ENCODE measurements at regions not wholly inside any gene's neighbourhood (a gene's known extent, or its start where the extent isn't known, plus 50 kb on each side); places are given as distances from the start of the nearest gene placed in this dataset.

GRCh38 chr9:107193251-107193650 lies 89.8 kb upstream of the RAD23B start:
- in situ Hi-C loops (cut with MboI; ENCODE audit: low sequenced_read_pairs) = no loop called here
- WGBS, 2 experiments (ENCODE audit: extremely low coverage in 2 of 2, insufficient read length in 1 of 2) = no CpG with 5 or more reads among the region's 3 CpGs
- Histone ChIP-seq H3K9me3 (ENCODE audit: control insufficient read depth, insufficient read depth, low read length) (no peaks in the 10 kb centered on the region), H2AK5ac (ENCODE audit: low read depth, low read length) (no peak overlapping the region), H4K8ac (ENCODE audit: low read depth in 2 of 2, low read length in 2 of 2) (no peak overlapping the region), H3K36me3 (ENCODE audit: control insufficient read depth, insufficient read depth, low read length) (no peaks in the 10 kb centered on the region), H4K5ac (ENCODE audit: low read depth, low read length) (no peak overlapping the region), H3K4me3 (ENCODE audit: insufficient read depth, low read depth, low read length) (no peak overlapping the region), H3K56ac (ENCODE audit: extremely low read depth, insufficient read depth, low read length) (no peak overlapping the region), H3K23ac (ENCODE audit: low read depth, low read length) (no peak overlapping the region), H2BK15ac (ENCODE audit: low read depth, low read length) (no peak overlapping the region), H3K9me1 (ENCODE audit: insufficient read depth, low read length) (no peaks in the 10 kb centered on the region), H4K20me1 (ENCODE audit: insufficient read depth, low read length) (no peaks in the 10 kb centered on the region), H2BK120ac (ENCODE audit: low read depth, low read length) (no peak overlapping the region), H3K4me2 (ENCODE audit: low read depth, low read length) (no peak overlapping the region), H2AFZ (replicated peaks; ENCODE audit: low read length, poor library complexity) (no peak overlapping the region), H3K4ac (ENCODE audit: low read depth, low read length) (no peak overlapping the region), H2BK5ac (ENCODE audit: low read depth, low read length, poor library complexity, severe bottlenecking) (no peak overlapping the region), H4K91ac (ENCODE audit: insufficient read depth, low read depth, low read length) (no peak overlapping the region), H2BK20ac (ENCODE audit: low read depth, low read length) (no peak overlapping the region), H2AK9ac (replicated peaks; ENCODE audit: low read depth, low read length, poor library complexity) (no peak overlapping the region), H3K18ac (ENCODE audit: low read depth, low read length) (no peak overlapping the region), H3K79me1 (ENCODE audit: low read depth in 1 of 2, low read length in 2 of 2) (no peaks in the 10 kb centered on the region), H3K9ac (ENCODE audit: low read depth, low read length) (no peak overlapping the region), H3K14ac (replicated peaks; ENCODE audit: low read depth, low read length) (no peak overlapping the region), H3K27ac (ENCODE audit: insufficient read depth, low read length) (no peak overlapping the region), H3K27me3 (ENCODE audit: control insufficient read depth, insufficient read depth, low read length) (peaks cover 2% of the 10 kb centered on the region), H3K4me1 (ENCODE audit: control insufficient read depth, insufficient read depth, low read length) (peaks cover 5% of the 10 kb centered on the region)
- no peak for ATAC-seq (ENCODE audit: low read depth)
- no TSS peak for BruUV-seq (replicated peaks)
- dilution Hi-C loops (cut with HindIII; ENCODE audit: low sequenced_read_pairs, unreplicated experiment) = no loop called here
- POLR2A ChIA-PET (ENCODE audit: unreplicated experiment) = no interaction called here
- TF ChIP-seq FOS (IDR thresholded peaks at IDR 0.05; ENCODE audit: low read depth, low read length) (no peak), MAZ (IDR thresholded peaks at IDR 0.05; ENCODE audit: borderline replicate concordance, low read depth, low read length) (no peak), RAD21 (IDR thresholded peaks at IDR 0.05; ENCODE audit: low read length) (no peak), CEBPB (IDR thresholded peaks at IDR 0.05; ENCODE audit: low read depth, low read length) (no peak), MAFK (IDR thresholded peaks at IDR 0.05; ENCODE audit: low read depth, low read length) (no peak), CTCF (conservative IDR thresholded peaks at IDR 0.05; ENCODE audit: low read depth, low read length) (no peak), USF2 (IDR thresholded peaks at IDR 0.05; ENCODE audit: low read depth, low read length) (no peak), RFX5 (IDR thresholded peaks at IDR 0.05; ENCODE audit: low read depth, low read length) (no peak), BHLHE40 (IDR thresholded peaks at IDR 0.05; ENCODE audit: low read depth, low read length) (no peak), RCOR1 (IDR thresholded peaks at IDR 0.05; ENCODE audit: insufficient replicate concordance, low read length) (no peak), POLR2A (IDR thresholded peaks at IDR 0.05; ENCODE audit: low read depth, low read length) (no peak), NFE2L2 (IDR thresholded peaks at IDR 0.05; ENCODE audit: low read depth, low read length) (no peak), ELK1 (IDR thresholded peaks at IDR 0.05; ENCODE audit: borderline replicate concordance, low read depth, low read length) (no peak), MXI1 (IDR thresholded peaks at IDR 0.05; ENCODE audit: borderline replicate concordance, low read depth, low read length) (no peak), CHD1 (IDR thresholded peaks at IDR 0.05; ENCODE audit: low read depth, low read length) (no peak)
- intact Hi-C loops (cut with micrococcal nuclease) = no loop called here
- CTCF ChIA-PET = interaction anchor here (0.6 kb wide), 1 partner anchor 291 kb away, joined by 3 read pairs; no protein-coding TSS in a partner anchor
- DNase-seq = no peak
